Renal cortical epithelial cell (primary cell): ENCODE measurements at regions not wholly inside any gene's neighbourhood (a gene's known extent, or its start where the extent isn't known, plus 50 kb on each side); places are given as distances from the start of the nearest gene placed in this dataset.

Experiments used
- DNase-seq: peaks from one replicate; pipeline ENCODE4 v3.0.0-alpha.2; 2011; ENCODE audit warnings: low read depth

- no peak for DNase-seq
Measured at GRCh38 chrX:131778269-131779218, 234.7 kb downstream of the OR13H1 start.

- DNase-seq = no peak
Measured at GRCh38 chrX:131779306-131779705, 235.4 kb downstream of the OR13H1 start.

DNA sequence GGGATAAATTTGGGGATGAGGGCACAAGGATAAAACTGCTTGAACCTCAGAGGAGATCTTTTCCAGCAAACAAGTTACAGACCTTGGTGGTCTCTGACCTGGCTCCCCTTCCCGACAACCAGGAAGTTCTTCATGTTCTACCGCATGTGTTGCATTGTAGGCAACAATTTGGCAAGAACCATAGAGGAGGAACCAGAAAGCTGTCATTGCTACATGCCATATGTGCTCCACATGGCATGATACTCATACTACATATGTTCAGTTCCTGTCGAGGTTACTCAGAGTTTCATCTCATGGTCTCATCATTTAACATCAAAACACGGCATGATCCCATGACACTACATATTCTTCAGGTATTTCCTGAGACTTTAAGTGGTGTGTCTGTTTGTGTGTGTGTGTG is 235.9 kb downstream of the OR13H1 start:
- no peak for DNase-seq

DNA sequence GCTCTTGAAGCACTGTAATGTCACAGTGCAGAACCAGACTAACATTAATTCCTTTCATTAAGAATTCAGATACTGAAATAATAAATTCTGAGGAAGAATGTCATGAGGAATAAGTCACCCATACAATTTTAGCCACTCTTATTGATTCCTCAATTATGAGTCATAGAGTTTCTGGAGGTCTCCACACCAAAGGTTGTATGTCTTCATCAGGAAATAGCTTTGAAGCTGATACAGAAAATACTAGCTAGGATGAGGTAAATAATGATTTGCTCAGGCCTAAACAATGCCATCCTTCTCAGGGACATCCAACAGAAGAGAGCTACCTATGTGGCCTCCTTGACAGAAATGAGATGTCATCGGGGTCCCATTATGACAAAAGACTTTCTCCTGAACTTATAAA is 238.8 kb downstream of the OR13H1 start:
- DNase-seq = no peak

DNA sequence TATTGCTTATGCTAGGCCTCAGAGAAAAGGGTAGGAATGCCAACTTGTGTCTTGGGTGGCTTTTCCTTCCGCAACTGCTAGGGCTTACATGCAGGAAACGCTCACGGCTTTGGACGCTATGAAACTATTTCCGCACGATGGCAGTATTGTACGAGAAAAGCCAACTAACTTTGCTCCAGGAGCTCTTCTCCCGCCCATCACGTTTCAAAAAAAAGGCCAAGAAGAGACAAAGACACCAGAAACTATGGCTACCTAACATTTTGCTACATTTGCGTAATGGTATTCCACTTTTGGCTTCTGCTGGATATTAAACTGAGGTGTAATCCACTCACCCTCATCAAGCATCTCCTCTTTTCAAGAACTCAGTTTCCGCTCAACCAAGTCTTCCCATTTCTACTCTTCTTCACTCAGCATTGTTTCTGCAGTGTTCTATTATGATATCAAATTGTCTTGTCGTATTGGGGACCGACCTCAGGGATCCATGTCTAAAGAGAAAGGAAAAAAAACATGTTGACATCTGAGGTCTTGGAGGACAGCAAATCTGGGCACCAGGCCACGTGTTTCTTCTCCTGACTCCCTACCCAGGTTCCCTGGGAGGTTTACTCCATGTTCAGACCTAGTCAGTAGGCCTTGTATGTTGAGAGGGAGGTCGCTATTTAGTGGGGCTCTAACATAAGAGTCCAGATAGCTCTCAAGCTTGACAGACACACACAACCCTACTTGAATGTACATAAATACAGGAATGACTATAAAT is 239.4 kb upstream of the STK26 start:
- no peak for DNase-seq

DNA sequence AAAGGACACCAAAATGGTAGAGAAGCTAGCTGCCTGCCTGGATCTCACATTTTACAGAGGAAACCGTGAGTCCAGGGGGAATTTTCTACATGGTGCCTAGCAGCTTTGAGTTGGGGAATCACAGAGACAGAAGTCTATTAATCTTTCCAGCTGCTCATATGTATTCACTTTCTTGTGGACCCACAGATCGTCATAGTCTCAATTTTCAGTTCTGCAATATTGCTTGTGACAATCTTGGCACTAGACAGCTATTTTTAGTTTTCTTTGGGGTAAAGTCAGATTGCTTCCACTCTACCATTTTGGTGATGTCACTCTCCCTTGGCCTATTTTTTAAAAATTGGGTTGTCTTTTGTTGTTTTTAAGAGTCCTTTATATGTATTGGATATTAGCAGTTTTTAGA is 233.4 kb upstream of the STK26 start:
- DNase-seq = no peak

DNA sequence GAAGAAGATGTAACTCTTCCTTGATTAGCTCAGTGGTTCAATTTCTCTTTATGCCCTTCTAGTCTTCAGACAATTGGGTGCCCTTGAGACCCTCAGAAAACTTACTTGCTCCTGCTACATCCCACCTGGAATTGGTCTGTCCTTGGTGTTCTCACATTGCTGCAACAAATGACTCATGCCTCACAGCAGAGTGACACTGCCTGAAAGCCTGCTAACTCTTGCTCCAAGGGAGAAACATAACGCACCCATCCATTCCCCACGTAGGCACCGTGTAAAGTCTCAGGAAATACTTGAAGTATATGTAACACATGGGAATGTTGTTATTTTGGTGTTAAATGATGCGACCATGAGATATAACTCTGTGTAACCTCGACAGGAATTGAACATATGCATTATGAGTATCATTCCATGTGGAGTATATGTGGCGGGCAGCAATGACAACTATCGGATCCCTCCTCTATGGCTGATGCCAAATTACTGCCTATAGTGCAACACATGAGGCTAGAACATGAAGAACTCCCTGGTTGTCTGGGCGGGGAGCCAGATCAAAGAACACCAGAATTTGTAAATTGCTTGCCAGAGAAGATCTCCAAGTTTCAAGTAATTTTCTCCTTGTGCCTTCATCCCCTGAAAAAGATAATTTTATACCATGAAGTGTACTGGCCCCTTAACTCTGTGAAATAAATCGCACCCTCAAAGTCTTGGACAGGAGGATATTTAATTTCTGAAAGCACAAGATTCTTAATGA is 231.3 kb upstream of the STK26 start:
- DNase-seq = no peak

DNA sequence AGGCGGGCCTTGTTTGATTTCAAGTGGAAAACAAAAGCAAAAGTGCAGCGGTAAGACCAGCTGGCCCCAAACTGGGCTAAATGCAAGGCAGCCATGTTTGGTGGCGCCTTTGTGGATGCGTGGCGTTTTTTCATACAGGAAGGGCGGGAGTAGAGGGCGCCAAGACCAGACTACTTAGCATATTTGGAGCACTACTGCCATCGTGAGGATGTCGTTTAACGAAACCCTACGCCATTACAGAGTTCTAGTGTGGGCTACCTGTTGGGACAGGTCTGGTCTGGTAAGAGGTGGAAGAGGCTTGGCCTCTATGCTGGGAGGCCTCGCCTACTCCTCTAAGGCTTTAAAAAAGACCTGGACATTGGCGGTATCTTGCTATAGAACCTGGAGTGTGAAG is 230.7 kb upstream of the STK26 start:
- DNase-seq = no peak

- DNase-seq = no peak
Measured at GRCh38 chrX:131792789-131793462, 230.2 kb upstream of the STK26 start.

DNA sequence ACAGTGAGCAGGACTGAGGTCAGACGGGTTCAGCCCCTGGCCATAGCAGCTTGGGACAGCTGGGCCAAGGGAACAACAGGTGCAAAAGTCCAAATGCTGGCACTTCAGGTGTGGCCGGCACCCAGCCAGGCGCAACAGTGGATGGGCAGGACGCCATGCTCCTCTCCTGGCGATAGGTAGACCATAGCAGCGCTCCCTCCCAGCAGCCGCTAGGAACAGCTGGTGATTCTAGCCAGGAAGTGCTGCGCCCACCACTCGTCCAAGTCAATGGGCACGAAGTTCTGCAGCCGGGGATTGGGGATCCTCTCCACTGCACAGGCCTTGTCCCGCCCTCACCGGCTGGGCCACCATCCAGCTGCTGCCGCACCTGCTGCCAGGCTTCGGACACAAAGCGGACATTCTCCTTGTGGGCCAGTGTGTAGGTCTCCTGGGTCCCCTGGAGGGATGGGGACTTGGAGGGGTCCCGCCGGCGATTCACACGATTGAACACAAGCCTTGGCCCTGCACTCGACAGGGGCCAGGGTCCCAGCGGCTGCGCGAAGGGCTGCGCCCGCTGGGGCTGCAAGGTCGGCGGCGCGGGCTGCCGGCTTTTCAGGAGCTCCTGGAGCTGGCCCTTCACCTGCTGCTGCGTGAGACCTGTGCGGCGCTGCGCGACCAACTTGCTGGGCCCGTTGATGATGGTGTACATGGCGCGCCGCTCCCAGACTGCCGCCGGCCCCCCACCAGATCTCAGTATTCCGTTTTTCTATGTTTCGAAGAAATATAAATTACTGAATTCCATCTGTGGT is 227.5 kb upstream of the STK26 start:
- no peak for DNase-seq

DNA sequence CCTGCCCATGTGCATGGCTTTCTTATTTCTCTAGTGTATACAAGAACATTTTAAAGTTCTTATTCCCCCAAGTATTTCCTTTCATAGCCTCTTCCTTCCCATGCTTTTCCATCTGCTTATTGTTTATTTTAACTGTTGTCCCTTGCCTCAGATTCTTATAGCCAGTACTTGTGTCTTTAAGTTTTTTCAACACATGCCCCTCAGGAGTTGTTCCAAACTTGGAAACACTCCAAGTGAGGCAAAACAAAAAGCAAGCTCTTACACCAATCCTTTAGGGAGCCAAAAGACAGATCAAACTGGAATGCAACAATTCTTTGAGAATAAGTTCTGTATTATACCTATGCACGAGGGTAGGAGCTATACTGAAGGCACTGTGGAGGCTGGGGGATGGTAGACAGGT is 222.0 kb upstream of the STK26 start:
- no peak for DNase-seq

DNA sequence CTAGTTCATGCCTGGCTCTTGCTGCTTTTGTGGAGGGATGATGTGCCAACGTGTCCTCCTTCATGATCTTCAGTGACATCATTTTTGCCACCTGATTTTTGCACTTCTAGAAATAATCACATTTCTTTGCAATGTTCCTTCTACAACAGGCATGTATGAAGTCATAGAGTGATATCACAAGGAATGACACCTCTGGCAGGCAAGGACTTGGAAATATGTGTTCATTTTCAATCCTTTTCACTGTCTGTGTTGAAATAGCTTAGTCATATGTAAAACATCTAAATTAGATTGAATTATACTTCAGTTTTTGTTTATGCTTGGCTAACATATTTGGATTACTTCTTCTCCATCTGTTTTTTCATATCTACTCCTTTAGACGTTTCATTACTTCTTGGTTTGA is 221.2 kb upstream of the STK26 start:
- DNase-seq = no peak

DNA sequence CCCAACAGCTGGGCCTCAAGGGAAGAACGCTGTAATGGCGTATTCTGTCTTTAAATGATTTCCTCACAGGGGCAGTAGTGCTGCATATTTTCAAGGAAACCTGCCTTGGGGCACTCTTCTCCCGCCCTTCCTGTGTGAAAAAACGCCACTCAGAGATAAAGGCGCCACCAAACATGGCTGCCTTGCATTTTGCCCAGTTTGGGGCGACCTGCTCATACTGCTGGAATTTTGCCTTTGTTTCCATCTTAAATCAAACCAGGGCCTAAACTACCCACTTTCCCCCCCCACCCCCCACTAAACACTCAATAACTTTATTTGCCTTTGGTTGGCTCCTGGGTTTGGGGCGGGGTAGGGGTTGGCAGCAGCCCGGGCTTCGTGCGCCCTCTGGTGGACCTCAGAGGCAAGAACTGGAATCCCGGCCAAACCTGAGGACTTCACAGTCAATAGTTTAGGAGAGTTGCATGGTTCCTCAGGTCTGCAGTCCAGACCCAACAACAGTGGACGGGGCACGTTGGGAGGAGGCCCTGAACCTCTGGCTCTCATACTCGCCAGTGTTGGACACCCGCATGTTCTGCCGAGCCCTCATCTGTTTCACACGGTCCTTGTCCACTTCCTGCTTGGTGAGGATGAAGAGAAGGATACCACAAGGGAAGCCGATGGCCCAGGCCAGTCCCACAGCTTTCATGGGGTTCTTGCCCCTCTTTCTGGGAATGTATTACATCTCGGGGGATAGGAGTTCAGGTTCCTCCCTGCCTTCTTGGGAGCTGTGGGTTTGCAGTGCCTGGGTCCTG is 220.1 kb upstream of the STK26 start:
- DNase-seq = no peak

GRCh38 chrX:131812847-131813825 is 210.0 kb upstream of the STK26 start:
- no peak for DNase-seq

DNA sequence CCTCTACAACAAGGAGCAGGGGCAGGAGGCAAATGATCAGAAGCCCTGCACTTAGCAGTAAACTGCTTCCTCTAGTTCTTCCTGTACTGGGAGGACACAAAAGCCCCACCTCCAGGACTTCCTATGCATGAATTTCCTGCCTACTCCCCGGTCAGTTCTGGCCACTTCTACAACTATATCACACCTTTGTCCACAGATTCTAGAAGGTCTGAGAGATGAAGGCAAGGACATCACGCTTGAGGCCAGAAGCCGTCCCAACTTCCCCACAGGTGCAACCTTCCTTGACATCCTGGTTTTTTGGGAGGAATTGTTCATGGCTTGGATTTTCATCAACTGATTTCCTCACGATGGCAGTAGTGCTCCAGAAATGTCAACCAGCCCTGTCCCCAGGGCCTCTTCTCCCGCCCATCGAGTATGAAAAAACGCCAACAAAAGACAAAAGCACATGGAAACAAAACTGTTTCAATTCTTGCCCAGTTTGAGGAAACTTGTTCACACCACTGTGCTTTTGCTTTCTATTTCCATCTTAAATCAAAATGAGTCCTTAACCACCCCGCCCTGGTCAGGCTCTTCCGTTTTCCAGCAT is 206.5 kb upstream of the STK26 start:
- no peak for DNase-seq

- no peak for DNase-seq
Measured at GRCh38 chrX:131818297-131818936, 204.7 kb upstream of the STK26 start.

DNA sequence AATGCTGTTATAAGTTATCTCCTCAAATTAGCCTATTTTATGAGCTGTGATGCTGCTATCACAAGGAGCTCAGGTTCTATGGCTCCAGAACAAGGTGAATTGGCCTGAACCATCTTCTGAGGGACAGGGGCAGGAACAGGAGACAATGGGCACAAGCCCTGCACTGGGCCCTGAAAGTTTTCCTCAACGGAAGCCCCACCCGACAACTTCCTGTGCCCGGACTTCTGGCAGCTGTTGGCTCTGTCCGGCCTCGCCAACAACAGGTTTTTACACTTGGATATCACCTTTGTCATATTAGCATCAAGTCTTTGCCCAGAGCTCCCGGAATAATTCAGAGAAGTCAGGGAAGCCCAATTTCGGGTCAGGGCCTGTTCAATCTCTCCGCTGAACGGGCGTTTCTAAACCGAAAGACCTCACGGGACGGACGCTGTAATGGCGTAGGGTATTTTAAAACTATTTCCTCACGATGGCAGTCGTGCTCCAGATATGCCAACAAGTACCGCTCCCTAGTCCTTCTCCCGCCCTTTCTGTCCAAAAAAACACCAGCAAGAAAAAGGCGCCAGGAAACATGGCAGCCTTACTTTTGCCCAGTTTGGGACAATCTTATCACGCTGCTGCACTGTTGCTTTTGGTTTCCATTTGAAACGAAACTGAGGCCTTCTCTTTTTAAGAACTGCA is 201.0 kb upstream of the STK26 start:
- no peak for DNase-seq
